ENCODE measurements at regions not wholly inside any gene's neighbourhood (a gene's known extent, or its start where the extent isn't known, plus 50 kb on each side); places are given as distances from the start of the nearest gene placed in this dataset.

DNA sequence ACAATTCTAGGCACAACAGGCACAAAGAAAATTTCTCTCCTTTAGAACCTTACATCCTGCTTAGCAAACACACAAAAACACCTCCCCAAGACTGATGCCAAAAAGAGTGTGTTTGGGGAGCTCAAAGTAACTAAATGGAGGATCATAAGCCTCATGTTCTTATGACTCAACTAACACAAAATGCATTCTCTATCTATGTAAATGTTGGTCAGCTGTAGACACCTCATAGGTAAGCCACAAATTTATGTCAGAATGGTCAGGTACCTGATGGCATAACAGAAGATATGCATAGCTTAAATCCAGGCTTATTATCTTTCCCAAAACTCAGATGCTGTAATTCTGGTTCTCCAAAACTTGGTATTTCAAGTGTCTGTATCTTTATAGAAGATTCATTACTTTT, 315.1 kb downstream of the C7orf25 start:
- POLR2A ChIA-PET = no interaction called here
- no peaks in the 10 kb centered on the region for H3K36me3 Mint-ChIP-seq (ENCODE audit: low read depth)
- no peaks in the 10 kb centered on the region for H3K4me1 Mint-ChIP-seq (ENCODE audit: low read depth)
- H3K9me3 Mint-ChIP-seq = no peaks in the 10 kb centered on the region
- H3K27me3 Mint-ChIP-seq = no peaks in the 10 kb centered on the region
- ATAC-seq (no peak), DNase-seq (no peak)
- intact Hi-C loops (cut with micrococcal nuclease) = no loop called here
- H3K4me3 Mint-ChIP-seq = no peak overlapping the region
- no peak overlapping the region for H3K27ac Mint-ChIP-seq
- TF ChIP-seq CTCF (IDR thresholded peaks at IDR 0.05) = no peak
- CTCF ChIA-PET = no interaction called here

DNA sequence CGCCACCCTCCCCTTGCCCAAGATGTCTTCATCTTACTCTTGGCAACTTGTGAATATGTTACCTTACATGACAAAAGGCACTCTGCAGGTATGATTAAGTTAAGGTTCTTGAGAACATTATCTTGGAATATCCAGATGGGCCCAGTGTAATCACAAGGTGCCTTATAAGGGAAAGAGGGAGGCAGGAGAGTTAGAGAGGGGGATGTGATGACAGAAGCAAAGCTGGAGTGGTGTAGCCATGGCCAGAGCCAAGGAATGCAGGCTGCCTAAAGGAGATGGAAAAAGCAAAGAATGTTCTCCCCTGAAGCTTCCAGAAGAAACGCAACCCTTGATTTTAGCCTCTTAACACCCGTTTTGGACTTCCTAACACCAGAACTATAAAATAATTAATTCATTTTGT, 318.0 kb downstream of the C7orf25 start:
- Mint-ChIP-seq H3K4me3 (no peak overlapping the region), H3K27ac (no peak overlapping the region), H3K27me3 (no peaks in the 10 kb centered on the region), H3K4me1 (ENCODE audit: low read depth) (no peaks in the 10 kb centered on the region), H3K36me3 (ENCODE audit: low read depth) (no peaks in the 10 kb centered on the region), H3K9me3 (no peaks in the 10 kb centered on the region)
- ChIA-PET POLR2A (no interaction called here), CTCF (no interaction called here)
- intact Hi-C loops (cut with micrococcal nuclease) = no loop called here
- DNase-seq (no peak), ATAC-seq (no peak)
- no peak for TF ChIP-seq CTCF (IDR thresholded peaks at IDR 0.05)

- H3K36me3 Mint-ChIP-seq (ENCODE audit: low read depth) = no peaks in the 10 kb centered on the region
- no peak for DNase-seq
- no peak for ATAC-seq
- TF ChIP-seq CTCF (IDR thresholded peaks at IDR 0.05) = no peak
- POLR2A ChIA-PET = interaction anchor here (1.1 kb wide), 1 partner anchor 61 kb away, joined by 3 read pairs; no protein-coding TSS in a partner anchor
- no peaks in the 10 kb centered on the region for H3K27me3 Mint-ChIP-seq
- H3K9me3 Mint-ChIP-seq = peaks cover 5% of the 10 kb centered on the region
- no peak overlapping the region for H3K27ac Mint-ChIP-seq
- intact Hi-C loops (cut with micrococcal nuclease) = no loop called here
- no peaks in the 10 kb centered on the region for H3K4me1 Mint-ChIP-seq (ENCODE audit: low read depth)
- CTCF ChIA-PET = no interaction called here
- no peak overlapping the region for H3K4me3 Mint-ChIP-seq
These were observed 321.0 kb downstream of the C7orf25 start for GRCh38 chr7:42590771-42591310.

DNA sequence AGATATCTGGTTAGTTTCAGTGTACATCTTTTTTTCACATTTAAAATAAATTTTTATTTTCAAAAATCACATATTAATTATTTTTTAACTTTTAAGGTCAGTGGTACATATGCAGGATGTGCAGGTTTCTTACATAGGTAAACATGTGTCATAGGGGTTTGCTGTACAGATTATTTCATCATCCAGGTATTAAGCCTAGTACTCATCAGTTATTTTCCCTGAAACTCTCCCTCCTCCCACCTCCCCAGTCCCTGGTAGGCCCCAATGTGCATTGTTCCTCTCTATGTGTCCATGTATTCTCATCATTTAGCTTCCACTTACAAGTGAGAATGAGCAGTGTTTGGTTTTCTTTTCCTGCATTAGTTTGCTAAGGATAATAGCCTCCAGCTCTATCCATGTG, 323.0 kb downstream of the C7orf25 start:
- DNase-seq = no peak
- ChIA-PET CTCF (no interaction called here), POLR2A (no interaction called here)
- no peak for TF ChIP-seq CTCF (IDR thresholded peaks at IDR 0.05)
- no peak for ATAC-seq
- no peak overlapping the region for H3K4me3 Mint-ChIP-seq
- no peaks in the 10 kb centered on the region for H3K27me3 Mint-ChIP-seq
- H3K36me3 Mint-ChIP-seq (ENCODE audit: low read depth) = no peaks in the 10 kb centered on the region
- no peak overlapping the region for H3K27ac Mint-ChIP-seq
- H3K4me1 Mint-ChIP-seq (ENCODE audit: low read depth) = no peaks in the 10 kb centered on the region
- intact Hi-C loops (cut with micrococcal nuclease) = no loop called here
- peaks cover 9% of the 10 kb centered on the region for H3K9me3 Mint-ChIP-seq

DNA sequence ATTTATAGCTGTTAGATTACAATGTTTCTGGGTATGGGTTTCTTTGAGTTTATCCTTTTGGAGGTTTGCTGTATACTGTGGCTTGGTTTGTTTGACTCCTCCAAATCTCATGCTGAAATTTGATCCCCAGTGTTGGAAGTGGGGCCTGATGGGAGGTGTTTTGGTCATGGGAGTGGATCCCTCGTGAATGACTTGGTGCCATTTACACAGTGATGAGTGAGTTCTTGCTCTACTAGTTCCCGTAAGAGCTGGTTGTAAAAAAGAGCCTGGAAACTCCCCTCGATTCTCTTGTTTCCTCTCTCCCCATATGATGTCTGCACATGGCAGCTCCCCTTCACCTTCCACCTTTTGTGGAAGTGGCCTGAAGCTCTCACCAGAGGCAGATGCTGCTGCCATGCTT, 324.1 kb downstream of the C7orf25 start:
- ATAC-seq = no peak
- Mint-ChIP-seq H3K9me3 (peaks cover 12% of the 10 kb centered on the region), H3K36me3 (ENCODE audit: low read depth) (no peaks in the 10 kb centered on the region), H3K27ac (no peak overlapping the region), H3K4me1 (ENCODE audit: low read depth) (no peaks in the 10 kb centered on the region), H3K27me3 (no peaks in the 10 kb centered on the region), H3K4me3 (no peak overlapping the region)
- POLR2A ChIA-PET = no interaction called here
- CTCF ChIA-PET = no interaction called here
- intact Hi-C loops (cut with micrococcal nuclease) = no loop called here
- no peak for DNase-seq
- TF ChIP-seq CTCF (IDR thresholded peaks at IDR 0.05) = no peak

Data from activated CD8-positive, alpha-beta T cell treated with anti-CD3 and anti-CD28 coated beads for 36 hours (primary cell).